AG09319 (cell line): ENCODE measurements at regions not wholly inside any gene's neighbourhood (a gene's known extent, or its start where the extent isn't known, plus 50 kb on each side); places are given as distances from the start of the nearest gene placed in this dataset.

ENCODE experiments used
- DNase-seq: peaks from one replicate; pipeline ENCODE4 v3.0.0-alpha.2; 2010; ENCODE audit warnings: low read depth; ENCODE audit errors: extremely low read depth
- CTCF ChIP-seq: IDR thresholded peaks from 2 replicates; pipeline ENCODE4 v1.5.1; 2011; ENCODE audit warnings: low read depth, mild to moderate bottlenecking, inconsistent platforms, low read length, moderate library complexity

- no peak for DNase-seq
- TF ChIP-seq CTCF, result no peak
Observed at GRCh38 chr4:58209551-58209950, 1099.4 kb upstream of the IGFBP7 start.

- DNase-seq, result no peak
Observed at GRCh38 chr4:58209001-58209400, 1098.8 kb upstream of the IGFBP7 start.

GRCh38 chr4:58205446-58206235 lies 1095.5 kb upstream of the IGFBP7 start:
- DNase-seq, result no peak
- no peak for TF ChIP-seq CTCF

More at GRCh38 chr4:58209001-58209400, 1098.8 kb upstream of the IGFBP7 start:
- no peak for TF ChIP-seq CTCF

GRCh38 chr4:58192217-58192616 lies 1082.0 kb upstream of the IGFBP7 start:
- DNase-seq, result no peak
- no peak for TF ChIP-seq CTCF

GRCh38 chr4:58191109-58191508 lies 1080.9 kb upstream of the IGFBP7 start:
- no peak for DNase-seq
- no peak for TF ChIP-seq CTCF

GRCh38 chr4:58188316-58188715 lies 1078.1 kb upstream of the IGFBP7 start:
- DNase-seq, result no peak
- no peak for TF ChIP-seq CTCF

GRCh38 chr4:58175024-58175423 lies 1064.8 kb upstream of the IGFBP7 start:
- no peak for TF ChIP-seq CTCF
- no peak for DNase-seq
